Duodenal mucosa (tissue), 2 donors: ENCODE measurements at regions not wholly inside any gene's neighbourhood (a gene's known extent, or its start where the extent isn't known, plus 50 kb on each side); places are given as distances from the start of the nearest gene placed in this dataset.

Experiments
- H3K27ac ChIP-seq: one replicate; pipeline ENCODE4 v1.7.0; 2013; ENCODE audit warnings: low read depth, low read length
- H3K27me3 ChIP-seq, 2 donors: one replicate each; pipeline ENCODE4 v1.7.0; 2013; ENCODE audit warnings: low read length in 2 of 2, control low read depth in 1 of 2; ENCODE audit not compliant: insufficient read depth in 2 of 2, control insufficient read depth in 1 of 2
- H3K36me3 ChIP-seq, 2 donors: one replicate each; pipeline ENCODE4 v1.7.0; 2013; ENCODE audit warnings: low read length in 2 of 2, control low read depth in 1 of 2; ENCODE audit not compliant: insufficient read depth in 2 of 2, control insufficient read depth in 1 of 2
- H3K4me1 ChIP-seq, 2 donors: one replicate each; pipeline ENCODE4 v1.7.0; 2013; ENCODE audit warnings: low read length in 2 of 2, control low read depth in 1 of 2; ENCODE audit not compliant: insufficient read depth in 2 of 2, control insufficient read depth in 1 of 2
- H3K4me3 ChIP-seq, 2 donors: one replicate each; pipeline ENCODE4 v1.7.0; 2013; ENCODE audit warnings: low read length in 2 of 2, low read depth in 1 of 2
- H3K9ac ChIP-seq, 2 donors: one replicate each; pipeline ENCODE4 v1.7.0; 2013; ENCODE audit warnings: low read length in 2 of 2, low read depth in 1 of 2
- H3K9me3 ChIP-seq, 2 donors: one replicate each; pipeline ENCODE4 v1.7.0; 2013; ENCODE audit warnings: low read length in 2 of 2, control low read depth in 1 of 2; ENCODE audit not compliant: control insufficient read depth in 1 of 2

GRCh38 chr20:52585333-52585732 is 386.8 kb upstream of the TSHZ2 start:
- Histone ChIP-seq H3K36me3 (no peaks in the 10 kb centered on the region), H3K27me3 (no peaks in the 10 kb centered on the region), H3K27ac (no peak overlapping the region), H3K9me3 (no peaks in the 10 kb centered on the region), H3K9ac (no peak overlapping the region), H3K4me1 (no peaks in the 10 kb centered on the region), H3K4me3 (no peak overlapping the region)

GRCh38 chr20:52578559-52578958 is 387.0 kb upstream of the ZFP64 start:
- Histone ChIP-seq H3K36me3 (no peaks in the 10 kb centered on the region), H3K27ac (no peak overlapping the region), H3K27me3 (no peaks in the 10 kb centered on the region), H3K9ac (no peak overlapping the region), H3K4me1 (no peaks in the 10 kb centered on the region), H3K4me3 (no peak overlapping the region), H3K9me3 (no peaks in the 10 kb centered on the region)

- Histone ChIP-seq H3K27ac (no peak overlapping the region), H3K4me3 (no peak overlapping the region), H3K9ac (no peak overlapping the region), H3K36me3 (no peaks in the 10 kb centered on the region), H3K27me3 (no peaks in the 10 kb centered on the region), H3K9me3 (no peaks in the 10 kb centered on the region), H3K4me1 (no peaks in the 10 kb centered on the region)
Observed at GRCh38 chr20:52577696-52578095, 386.1 kb upstream of the ZFP64 start.

GRCh38 chr20:52572687-52573086 is 381.1 kb upstream of the ZFP64 start:
- Histone ChIP-seq H3K4me3 (no peak overlapping the region), H3K9me3 (no peaks in the 10 kb centered on the region), H3K27me3 (no peaks in the 10 kb centered on the region), H3K27ac (no peak overlapping the region), H3K4me1 (no peaks in the 10 kb centered on the region), H3K9ac (no peak overlapping the region), H3K36me3 (no peaks in the 10 kb centered on the region)

GRCh38 chr20:52569201-52569600 is 377.6 kb upstream of the ZFP64 start:
- H3K4me3 ChIP-seq, result no peak overlapping the region
- no peaks in the 10 kb centered on the region for H3K27me3 ChIP-seq
- H3K4me1 ChIP-seq, result no peaks in the 10 kb centered on the region
- H3K36me3 ChIP-seq, result no peaks in the 10 kb centered on the region
- no peak overlapping the region for H3K27ac ChIP-seq
- H3K9ac ChIP-seq, result no peak overlapping the region
- no peaks in the 10 kb centered on the region for H3K9me3 ChIP-seq

GRCh38 chr20:52565614-52566013 is 374.0 kb upstream of the ZFP64 start:
- H3K9ac ChIP-seq, result no peak overlapping the region
- no peaks in the 10 kb centered on the region for H3K27me3 ChIP-seq
- no peaks in the 10 kb centered on the region for H3K36me3 ChIP-seq
- no peaks in the 10 kb centered on the region for H3K9me3 ChIP-seq
- no peaks in the 10 kb centered on the region for H3K4me1 ChIP-seq
- H3K27ac ChIP-seq, result no peak overlapping the region
- H3K4me3 ChIP-seq, result no peak overlapping the region

- Histone ChIP-seq H3K27me3 (no peaks in the 10 kb centered on the region), H3K9ac (no peak overlapping the region), H3K4me3 (no peak overlapping the region), H3K9me3 (peaks cover 0 to 4% of the 10 kb centered on the region in 2 donors), H3K4me1 (no peaks in the 10 kb centered on the region), H3K27ac (no peak overlapping the region), H3K36me3 (no peaks in the 10 kb centered on the region)
Observed at GRCh38 chr20:52564594-52564993, 373.0 kb upstream of the ZFP64 start.

- no peak overlapping the region for H3K4me3 ChIP-seq
- no peaks in the 10 kb centered on the region for H3K27me3 ChIP-seq
- H3K27ac ChIP-seq, result no peak overlapping the region
- no peak overlapping the region for H3K9ac ChIP-seq
- H3K9me3 ChIP-seq, result no peaks in the 10 kb centered on the region
- no peaks in the 10 kb centered on the region for H3K4me1 ChIP-seq
- H3K36me3 ChIP-seq, result no peaks in the 10 kb centered on the region
Observed at GRCh38 chr20:52552181-52552872, 360.7 kb upstream of the ZFP64 start.

GRCh38 chr20:52542131-52542530 is 350.6 kb upstream of the ZFP64 start:
- no peak overlapping the region for H3K4me3 ChIP-seq
- no peaks in the 10 kb centered on the region for H3K9me3 ChIP-seq
- no peaks in the 10 kb centered on the region for H3K36me3 ChIP-seq
- H3K27me3 ChIP-seq, result no peaks in the 10 kb centered on the region
- H3K4me1 ChIP-seq, result no peaks in the 10 kb centered on the region
- H3K9ac ChIP-seq, result no peak overlapping the region
- H3K27ac ChIP-seq, result no peak overlapping the region

GRCh38 chr20:52540509-52540908 is 348.9 kb upstream of the ZFP64 start:
- H3K4me1 ChIP-seq, result no peaks in the 10 kb centered on the region
- H3K27me3 ChIP-seq, result no peaks in the 10 kb centered on the region
- no peaks in the 10 kb centered on the region for H3K9me3 ChIP-seq
- H3K36me3 ChIP-seq, result no peaks in the 10 kb centered on the region
- no peak overlapping the region for H3K27ac ChIP-seq
- no peak overlapping the region for H3K9ac ChIP-seq
- no peak overlapping the region for H3K4me3 ChIP-seq

- H3K27me3 ChIP-seq, result no peaks in the 10 kb centered on the region
- H3K9ac ChIP-seq, result no peak overlapping the region
- no peaks in the 10 kb centered on the region for H3K36me3 ChIP-seq
- H3K4me1 ChIP-seq, result no peaks in the 10 kb centered on the region
- H3K27ac ChIP-seq, result no peak overlapping the region
- no peaks in the 10 kb centered on the region for H3K9me3 ChIP-seq
- no peak overlapping the region for H3K4me3 ChIP-seq
Observed at GRCh38 chr20:52539891-52540290, 348.3 kb upstream of the ZFP64 start.
